ENCODE measurements at regions not wholly inside any gene's neighbourhood (a gene's known extent, or its start where the extent isn't known, plus 50 kb on each side); places are given as distances from the start of the nearest gene placed in this dataset.
A peak's percentile ranks its signal among the peaks of the same experiment; 100 is the strongest.
"Not testable (repeated sequence)": the region's sequence is repeated elsewhere in the genome, so short reads cannot be mapped to it uniquely, and the experiment has no call there.

GRCh38 chr15:66878761-66879160 lies 176.7 kb downstream of the SMAD6 start:
- ATAC-seq (ENCODE audit: poor library complexity) (peak; percentile 11), DNase-seq (no peak)

DNA sequence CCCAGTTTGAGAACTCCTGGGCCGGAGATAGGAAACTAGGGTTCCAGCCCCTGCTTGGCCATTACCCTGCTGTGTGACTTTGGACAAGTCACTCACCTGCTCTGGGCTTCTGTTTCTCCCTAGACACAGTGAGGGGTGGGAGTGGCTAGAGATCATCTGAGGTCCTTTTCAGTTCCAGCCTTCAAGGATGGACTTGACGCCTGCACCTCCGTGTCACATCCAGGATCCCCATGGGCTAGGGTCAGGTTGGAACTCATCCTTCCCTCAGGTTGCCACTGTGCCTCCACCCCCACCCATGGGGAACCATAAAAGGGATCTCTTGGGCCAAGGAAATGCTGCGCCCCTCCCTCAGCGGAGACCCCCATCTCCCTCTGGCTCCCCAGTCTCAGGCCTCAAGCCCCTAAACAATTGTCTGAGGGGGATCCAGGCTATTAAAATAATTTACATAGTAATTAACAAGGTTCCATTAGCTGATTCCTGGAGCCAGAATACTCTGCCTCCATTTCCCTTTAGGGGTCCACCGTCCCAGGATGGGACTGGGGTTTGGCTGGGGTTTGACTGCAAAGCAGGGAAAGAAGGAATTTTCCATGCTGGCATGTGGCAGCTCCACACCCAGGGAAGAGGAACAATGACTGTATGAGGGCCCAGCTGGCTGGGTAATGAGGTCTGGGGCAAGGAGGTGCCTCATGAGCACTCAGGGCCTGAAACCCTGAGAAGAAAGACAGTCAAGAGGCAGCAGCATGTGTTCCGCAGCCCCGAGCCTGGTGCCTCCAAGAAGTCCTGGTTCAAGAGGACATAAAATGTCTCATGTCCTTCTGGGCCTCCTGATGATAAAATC lies 177.7 kb downstream of the SMAD6 start:
- DNase-seq (no peak), ATAC-seq (ENCODE audit: poor library complexity) (no peak)
- intact Hi-C loops (cut with DNase I): no loop called here

More at GRCh38 chr15:66878761-66879160, 176.7 kb downstream of the SMAD6 start:
- intact Hi-C loops (cut with DNase I): no loop called here

DNA sequence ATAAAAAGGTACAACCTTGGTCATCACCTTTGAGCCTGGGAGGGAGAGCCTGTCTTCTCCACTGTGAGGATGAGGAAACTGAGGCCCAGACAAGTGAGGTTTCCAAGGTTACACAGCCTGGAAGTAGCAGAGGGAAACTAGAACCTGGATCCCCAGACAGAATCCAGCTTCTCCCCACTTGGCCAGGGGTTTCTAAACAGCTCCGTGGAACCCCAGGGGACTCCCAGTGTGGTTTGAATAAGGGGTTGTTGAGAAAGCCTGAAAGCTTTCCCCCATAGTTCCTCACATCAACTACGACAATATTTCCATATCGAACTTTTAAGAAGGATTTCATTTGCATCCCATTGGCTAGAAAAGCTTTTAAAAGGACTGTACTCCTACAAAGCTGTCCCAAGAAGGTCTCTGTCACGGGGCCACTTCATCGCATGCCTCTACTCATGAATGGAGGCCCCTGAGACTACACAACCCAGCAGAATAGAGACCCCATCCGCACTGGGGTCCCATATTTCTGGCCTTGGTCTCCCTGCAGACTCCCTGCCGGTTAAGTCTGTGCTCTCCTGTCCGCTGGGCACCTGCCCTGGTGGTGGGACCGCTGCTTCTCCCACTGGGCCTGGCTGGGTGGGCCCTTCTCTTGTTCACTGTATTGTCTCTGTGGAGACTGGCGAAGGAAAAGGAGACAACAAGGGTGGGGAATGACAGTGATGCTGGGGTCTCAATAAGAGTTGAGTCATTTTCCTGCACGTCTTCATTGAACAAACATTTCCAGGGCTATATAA lies 178.5 kb downstream of the SMAD6 start:
- intact Hi-C loops (cut with DNase I): no loop called here
- DNase-seq: no peak
- no peak for ATAC-seq (ENCODE audit: poor library complexity)

- ATAC-seq (ENCODE audit: poor library complexity) (no peak), DNase-seq (no peak)
- intact Hi-C loops (cut with DNase I): no loop called here
Observed at GRCh38 chr15:66881173-66881905, 179.3 kb downstream of the SMAD6 start.

DNA sequence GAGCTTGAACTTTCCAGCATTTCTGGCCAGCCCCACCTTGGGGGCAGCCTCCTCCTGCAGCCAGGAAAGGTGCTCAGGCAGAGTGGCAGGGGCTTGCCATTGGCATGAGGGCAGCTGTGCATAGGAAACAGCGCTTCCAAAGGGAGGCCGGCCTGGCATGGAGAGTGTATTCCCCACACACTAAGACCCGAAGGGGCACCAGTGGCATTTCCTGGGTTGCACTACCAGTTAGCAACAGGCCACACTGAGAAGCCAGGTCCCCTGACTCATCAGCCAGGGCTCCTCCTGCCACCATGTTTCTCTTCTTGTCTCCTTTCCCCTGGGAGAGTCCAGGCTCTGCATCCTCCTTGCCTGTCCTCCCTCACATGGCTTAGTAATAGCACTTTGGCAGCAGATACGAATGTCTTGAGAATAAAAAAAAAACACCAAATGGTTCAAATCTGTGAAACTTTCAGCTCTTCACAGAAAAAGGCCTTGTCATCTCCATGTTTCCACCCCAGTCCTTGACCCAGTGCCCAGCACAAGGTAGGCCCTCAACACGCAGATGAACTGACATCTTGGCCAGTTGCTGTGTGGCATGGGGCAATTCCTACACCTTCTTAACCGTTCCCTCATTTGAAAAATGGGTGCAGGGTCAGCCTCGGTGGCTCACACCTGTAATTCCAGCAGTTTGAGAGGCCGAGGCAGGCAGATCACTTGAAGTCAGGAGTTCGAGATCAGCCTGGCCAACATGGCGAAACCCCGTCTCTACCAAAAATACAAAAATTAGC lies 180.4 kb downstream of the SMAD6 start:
- ATAC-seq (ENCODE audit: poor library complexity) (peak; percentile 31), DNase-seq (peak; percentile 62)
- intact Hi-C loops (cut with DNase I): no loop called here

- DNase-seq: peak; percentile 92
- intact Hi-C loops (cut with DNase I): no loop called here
- peak; percentile 86 for ATAC-seq (ENCODE audit: poor library complexity)
Observed at GRCh38 chr15:66883284-66883911, 181.4 kb downstream of the SMAD6 start.

GRCh38 chr15:66884115-66884622 lies 181.2 kb upstream of the SMAD3 start:
- no peak for ATAC-seq (ENCODE audit: poor library complexity)
- DNase-seq: no peak
- intact Hi-C loops (cut with DNase I): no loop called here

DNA sequence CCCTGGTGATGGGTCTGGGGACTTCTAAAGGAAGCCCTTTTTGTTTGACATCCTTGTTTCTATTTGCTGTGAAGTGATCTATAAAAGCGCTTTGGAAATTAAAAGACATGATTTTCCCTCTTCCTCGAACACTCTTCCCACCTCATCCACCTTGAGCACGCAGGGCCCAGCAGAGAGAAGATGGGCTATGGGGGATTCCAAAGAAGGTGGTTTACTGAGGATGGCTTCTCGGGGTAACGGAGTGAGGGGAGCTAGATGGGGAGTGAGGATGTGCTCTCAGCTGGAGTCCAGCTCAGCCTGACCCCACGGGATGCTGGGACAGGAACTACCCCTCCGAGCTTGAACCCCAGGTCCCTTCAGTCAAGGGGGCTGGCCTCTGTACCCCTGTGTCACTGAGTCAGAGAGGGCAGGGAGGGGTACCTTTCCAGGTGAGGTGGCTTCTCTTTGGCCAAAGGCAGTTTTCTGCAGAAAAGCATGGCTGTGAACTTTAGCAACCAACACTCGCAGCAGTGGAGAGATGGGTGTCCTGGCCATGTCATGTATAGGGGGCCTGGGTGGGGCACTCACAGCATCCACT lies 180.7 kb upstream of the SMAD3 start:
- no peak for ATAC-seq (ENCODE audit: poor library complexity)
- intact Hi-C loops (cut with DNase I): no loop called here
- DNase-seq: no peak

- intact Hi-C loops (cut with DNase I): no loop called here
- DNase-seq: no peak
- ATAC-seq (ENCODE audit: poor library complexity): no peak
Observed at GRCh38 chr15:66885281-66885915, 180.0 kb upstream of the SMAD3 start.

DNA sequence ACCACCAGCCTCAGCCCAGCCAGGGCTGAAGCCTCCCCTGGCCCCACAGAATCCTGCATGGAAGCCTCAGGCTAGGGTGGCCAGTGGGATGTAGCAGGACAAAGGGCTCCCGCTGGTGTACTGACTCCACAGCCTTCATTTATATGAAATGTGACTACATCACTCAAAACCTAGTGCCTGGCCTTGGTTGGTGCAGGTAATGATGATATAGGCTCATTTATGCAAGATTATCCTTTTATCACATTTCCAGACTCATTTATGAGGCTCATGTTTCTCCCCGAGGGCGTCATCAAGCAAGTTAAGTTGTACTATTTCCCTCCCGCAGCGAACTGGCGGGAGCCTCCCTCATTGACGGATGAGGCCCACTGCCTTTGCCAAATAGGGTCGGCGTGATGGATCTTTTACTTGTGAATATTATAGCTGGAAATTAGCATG lies 179.1 kb upstream of the SMAD3 start:
- intact Hi-C loops (cut with DNase I): no loop called here
- no peak for DNase-seq
- no peak for ATAC-seq (ENCODE audit: poor library complexity)

- DNase-seq (no peak), ATAC-seq (ENCODE audit: poor library complexity) (no peak)
- intact Hi-C loops (cut with DNase I): no loop called here
Observed at GRCh38 chr15:66886686-66887273, 178.6 kb upstream of the SMAD3 start.

GRCh38 chr15:66889298-66889697 lies 176.1 kb upstream of the SMAD3 start:
- ATAC-seq (ENCODE audit: poor library complexity); intact Hi-C loops (cut with DNase I); DNase-seq: not testable (repeated sequence)

- DNase-seq: no peak
- intact Hi-C loops (cut with DNase I): no loop called here
Observed at GRCh38 chr15:66891776-66892175, 173.6 kb upstream of the SMAD3 start.

GRCh38 chr15:66893294-66893693 lies 172.1 kb upstream of the SMAD3 start:
- no peak for DNase-seq
- ATAC-seq (ENCODE audit: poor library complexity): no peak
- intact Hi-C loops (cut with DNase I): no loop called here

More at GRCh38 chr15:66891776-66892175, 173.6 kb upstream of the SMAD3 start:
- no peak for ATAC-seq (ENCODE audit: poor library complexity)

DNA sequence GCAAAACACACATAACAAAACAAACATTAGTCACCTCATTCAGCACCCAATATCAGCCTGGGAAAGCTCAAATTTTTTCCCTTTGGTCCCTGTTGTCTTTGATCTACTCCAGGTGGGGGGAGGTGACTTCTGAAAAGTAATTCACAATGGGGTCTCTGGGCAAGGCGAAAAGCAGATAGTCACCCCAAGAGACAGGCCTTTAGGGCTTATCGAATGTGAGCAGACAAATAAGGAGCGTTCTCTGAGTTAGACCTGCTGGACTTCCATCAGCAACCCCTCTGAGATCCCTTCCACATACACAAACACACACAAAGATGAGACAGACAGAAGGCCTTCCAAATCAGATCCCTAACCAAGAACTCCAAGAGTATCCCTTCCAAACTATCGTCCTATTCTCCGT lies 171.0 kb upstream of the SMAD3 start:
- no peak for ATAC-seq (ENCODE audit: poor library complexity)
- intact Hi-C loops (cut with DNase I): no loop called here
- no peak for DNase-seq

DNA sequence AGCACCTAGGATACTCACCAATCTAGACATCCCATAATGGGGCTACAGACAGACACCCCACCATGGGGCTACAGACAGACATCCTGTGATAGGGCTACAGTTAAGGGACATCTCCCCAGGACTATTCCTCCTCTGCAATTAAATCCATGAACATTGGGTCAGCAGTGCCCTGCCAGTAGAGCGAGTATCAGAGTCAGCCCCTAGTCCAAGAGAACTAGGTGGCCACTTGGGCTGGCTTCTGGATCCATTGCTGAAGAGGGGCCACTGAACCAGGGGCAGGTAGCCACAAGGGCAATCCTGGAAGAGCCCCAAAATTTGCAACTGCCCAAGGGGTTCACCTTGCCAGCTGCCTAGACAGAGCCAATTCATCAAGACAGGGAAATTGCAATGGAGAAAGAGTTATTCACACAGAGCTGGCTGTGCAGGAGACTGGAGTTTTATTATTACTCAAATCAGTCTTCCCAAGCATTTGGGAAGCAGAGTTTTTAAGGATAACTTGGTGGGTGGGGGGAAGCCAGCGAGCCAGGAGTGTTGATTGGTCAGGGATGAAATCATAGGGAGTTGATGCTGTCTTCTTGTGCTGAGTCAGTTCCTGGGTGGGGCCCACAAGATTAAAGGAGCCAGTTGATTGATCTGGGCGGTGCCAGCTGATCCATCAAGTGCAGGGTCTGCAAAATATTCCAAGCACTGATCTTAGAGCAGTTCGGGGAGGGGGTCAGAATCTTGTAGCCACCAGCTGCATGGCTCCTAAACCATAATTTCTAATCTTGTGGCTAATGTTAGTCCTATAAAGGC lies 170.2 kb upstream of the SMAD3 start:
- DNase-seq: no peak
- intact Hi-C loops (cut with DNase I): no loop called here
- ATAC-seq (ENCODE audit: poor library complexity): no peak
